HG03457 (cell line): ENCODE measurements at regions not wholly inside any gene's neighbourhood (a gene's known extent, or its start where the extent isn't known, plus 50 kb on each side); places are given as distances from the start of the nearest gene placed in this dataset.
"Not testable (repeated sequence)": the region's sequence is repeated elsewhere in the genome, so short reads cannot be mapped to it uniquely, and the experiment has no call there.

Source experiments
- ATAC-seq: cut with Tn5 transposase; IDR thresholded peaks from one replicate; pipeline ENCODE4 v1.9.1; 2021; ENCODE audit warnings: moderate number of reproducible peaks; ENCODE audit not compliant: unreplicated experiment

- no peak for ATAC-seq
Observed at GRCh38 chr21:17066006-17066405, 446.8 kb upstream of the CXADR start.

DNA sequence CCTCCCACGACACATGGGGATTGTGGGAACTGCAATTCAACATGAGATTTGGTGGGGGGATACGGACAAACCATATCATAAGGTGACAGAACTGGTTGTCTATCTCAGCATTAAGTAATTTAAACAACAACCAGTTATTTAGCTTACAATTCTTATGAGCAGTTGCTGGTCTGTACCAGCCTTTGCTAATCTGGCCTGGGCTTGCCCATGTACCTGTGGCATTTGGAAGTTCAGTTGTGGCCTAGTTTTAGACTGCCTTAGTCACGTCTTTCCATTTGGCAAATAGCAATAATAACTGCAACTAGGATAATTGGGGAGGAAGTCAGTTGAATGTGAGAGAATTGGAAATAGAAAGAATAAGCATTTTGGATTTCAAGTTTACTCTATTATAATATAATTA lies 441.8 kb upstream of the CXADR start:
- no peak for ATAC-seq

- no peak for ATAC-seq
Observed at GRCh38 chr21:17081193-17081592, 431.6 kb upstream of the CXADR start.

DNA sequence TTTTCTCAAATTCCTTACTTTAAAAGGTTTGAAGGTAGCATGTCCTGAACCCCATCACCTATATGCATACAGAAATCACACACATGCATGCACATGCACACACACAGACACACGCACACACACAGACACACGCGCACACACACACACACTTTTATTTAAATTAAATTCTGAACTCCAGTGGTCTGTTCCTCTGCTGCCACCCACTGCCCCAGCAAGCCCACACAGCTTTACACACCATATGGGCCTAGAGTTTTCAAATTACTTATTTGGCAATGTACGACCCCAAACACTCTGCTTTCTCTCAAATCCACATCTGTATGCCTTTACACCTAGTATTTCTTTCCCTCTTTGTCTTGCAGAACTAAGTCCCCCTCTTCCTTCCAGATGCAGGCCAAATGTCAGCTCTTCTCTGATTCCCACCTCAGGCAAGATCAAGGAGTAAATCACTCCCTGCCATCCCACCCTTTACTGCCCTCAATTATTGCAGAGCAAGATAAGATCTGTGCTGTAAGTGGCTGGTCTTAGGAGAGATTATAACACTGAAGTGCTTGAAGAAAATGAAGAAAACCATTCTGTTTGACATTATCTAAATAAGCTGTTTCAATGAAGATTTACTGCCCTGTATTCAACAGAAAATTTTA lies 429.9 kb upstream of the CXADR start:
- no peak for ATAC-seq

DNA sequence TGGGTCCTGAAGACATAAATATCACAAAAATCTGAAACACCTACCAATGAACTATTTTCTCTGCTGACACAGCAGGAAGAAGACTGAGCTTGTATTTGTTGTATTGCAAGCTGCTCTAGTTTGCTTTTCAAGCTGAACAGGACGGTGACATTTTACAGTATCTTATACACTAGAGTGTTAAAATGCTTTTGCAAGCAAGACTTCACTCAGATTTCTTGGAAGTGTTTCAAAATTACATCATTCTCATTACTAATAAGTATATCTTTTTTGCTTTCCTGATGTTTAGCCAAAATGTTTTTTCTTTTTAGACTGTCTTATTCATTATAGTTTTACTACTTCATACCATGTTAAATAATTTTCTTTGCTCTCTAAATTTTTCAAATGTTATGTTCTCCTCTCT lies 427.1 kb upstream of the CXADR start:
- no peak for ATAC-seq

- no peak for ATAC-seq
Observed at GRCh38 chr21:17088500-17088899, 424.3 kb upstream of the CXADR start.

DNA sequence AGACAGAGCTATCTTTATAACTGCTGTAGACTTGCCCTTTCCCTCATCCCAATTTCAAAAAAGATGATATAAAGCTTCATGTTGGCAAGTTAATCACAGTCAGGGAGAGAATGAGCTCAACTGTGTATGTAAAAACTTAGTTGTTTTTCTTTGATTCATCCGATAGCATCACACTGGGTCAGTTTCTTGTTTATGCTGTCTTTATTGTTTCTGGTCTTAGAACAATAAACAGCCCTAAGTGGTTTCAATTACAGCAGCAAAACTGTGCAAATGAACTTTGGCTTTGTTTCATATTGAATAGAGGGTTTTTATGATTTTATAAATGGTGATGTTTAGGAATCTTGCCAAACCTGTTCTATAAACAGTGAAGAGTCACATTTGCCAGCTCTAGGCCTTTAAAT lies 423.8 kb upstream of the CXADR start:
- ATAC-seq: no peak

GRCh38 chr21:17101696-17102095 lies 411.1 kb upstream of the CXADR start:
- ATAC-seq: no peak

- ATAC-seq: no peak
Observed at GRCh38 chr21:17105932-17106331, 406.9 kb upstream of the CXADR start.

GRCh38 chr21:17114045-17114444 lies 398.8 kb upstream of the CXADR start:
- no peak for ATAC-seq

DNA sequence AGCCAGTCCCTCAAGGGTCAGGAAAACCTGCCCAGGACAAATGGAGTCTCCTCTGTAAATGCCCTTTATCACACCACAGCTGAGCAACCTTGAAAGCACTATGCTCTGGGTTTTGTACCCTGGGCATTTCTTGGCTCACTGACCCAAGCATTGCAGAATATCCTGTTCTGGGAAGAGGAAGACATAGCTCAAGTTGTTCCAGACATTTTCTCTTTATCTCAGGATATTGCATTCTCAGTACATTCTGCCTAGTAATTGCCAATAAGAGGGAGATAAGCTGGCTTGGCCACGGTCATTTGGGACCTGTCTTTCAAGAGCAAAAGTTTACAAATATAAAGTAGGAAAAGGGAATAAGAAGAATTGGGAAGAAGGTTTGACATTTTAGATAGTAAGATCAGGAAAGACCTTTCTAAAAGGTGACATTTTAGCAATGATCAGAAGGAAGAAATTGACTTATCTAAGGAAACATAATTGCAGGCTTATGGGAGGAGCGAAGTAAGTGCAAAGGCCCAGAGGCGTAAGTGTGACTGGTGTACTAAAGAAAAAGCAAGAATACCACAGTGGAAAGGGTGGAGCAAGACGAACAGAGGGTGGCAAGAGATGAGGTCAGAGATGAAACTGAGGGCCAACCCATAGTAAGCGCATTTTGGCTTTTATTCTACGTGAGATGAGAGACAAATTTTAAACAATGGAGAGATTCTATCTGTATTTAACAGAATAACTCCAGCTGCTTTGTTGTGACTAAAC lies 394.0 kb upstream of the CXADR start:
- ATAC-seq: no peak

GRCh38 chr21:17119466-17120297 lies 393.2 kb upstream of the CXADR start:
- no peak for ATAC-seq

DNA sequence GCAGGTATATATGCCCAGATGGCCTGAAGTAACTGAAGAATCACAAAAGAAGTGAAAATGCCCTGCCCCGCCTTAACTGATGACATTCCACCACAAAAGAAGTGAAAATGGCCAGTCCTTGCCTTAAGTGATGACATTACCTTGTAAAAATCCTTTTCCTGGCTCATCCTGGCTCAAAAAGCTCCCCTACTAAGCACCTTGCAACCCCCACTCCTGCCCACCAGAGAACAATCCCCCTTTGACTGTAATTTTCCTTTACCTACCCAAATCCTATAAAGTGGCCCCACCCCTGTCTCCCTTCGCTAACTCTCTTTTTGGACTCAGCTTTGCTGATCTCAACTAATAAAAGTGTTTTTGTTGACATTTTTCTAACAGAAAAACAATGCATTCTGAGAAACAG lies 385.4 kb upstream of the CXADR start:
- ATAC-seq: not testable (repeated sequence)

DNA sequence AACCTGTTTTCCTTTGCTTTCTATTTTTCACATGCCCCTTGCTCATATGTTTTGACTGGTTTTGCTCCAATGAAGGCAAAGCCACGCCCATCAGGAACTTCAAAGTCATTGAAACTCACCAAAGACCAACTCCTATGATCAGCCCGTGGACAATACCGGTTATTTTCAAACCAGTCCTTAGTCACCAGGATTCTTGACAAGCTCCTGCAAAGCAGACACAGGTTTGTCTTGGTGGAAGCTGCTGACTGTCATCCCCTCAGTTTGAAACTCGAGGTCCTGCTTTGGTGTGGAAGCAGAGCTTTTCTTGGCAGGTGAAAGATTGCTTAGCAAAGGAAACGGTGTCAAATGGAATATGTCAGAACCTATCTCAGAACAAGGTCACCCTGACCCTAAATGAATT lies 384.7 kb upstream of the CXADR start:
- no peak for ATAC-seq

GRCh38 chr21:17139159-17139558 lies 373.7 kb upstream of the CXADR start:
- not testable (repeated sequence) for ATAC-seq

DNA sequence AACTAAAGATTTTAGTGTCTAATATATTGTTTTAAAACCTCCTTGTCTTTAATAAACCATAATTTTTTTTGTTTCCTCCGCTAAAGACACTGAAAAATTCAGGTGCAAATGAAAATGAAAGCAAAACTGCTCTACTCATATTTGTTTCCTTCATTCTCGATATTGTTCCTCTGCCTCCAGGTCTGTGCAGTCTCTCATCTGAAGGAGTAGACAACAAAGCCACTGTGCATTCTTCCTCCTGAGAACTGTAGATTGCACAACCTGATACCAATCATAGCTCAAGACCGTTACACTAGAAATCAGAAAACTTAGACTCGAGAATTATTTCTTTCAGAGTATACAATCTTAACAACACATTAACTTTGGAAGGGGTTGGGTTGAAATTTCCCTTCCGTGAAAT lies 373.1 kb upstream of the CXADR start:
- ATAC-seq: no peak

- no peak for ATAC-seq
Observed at GRCh38 chr21:17146426-17146825, 366.4 kb upstream of the CXADR start.

DNA sequence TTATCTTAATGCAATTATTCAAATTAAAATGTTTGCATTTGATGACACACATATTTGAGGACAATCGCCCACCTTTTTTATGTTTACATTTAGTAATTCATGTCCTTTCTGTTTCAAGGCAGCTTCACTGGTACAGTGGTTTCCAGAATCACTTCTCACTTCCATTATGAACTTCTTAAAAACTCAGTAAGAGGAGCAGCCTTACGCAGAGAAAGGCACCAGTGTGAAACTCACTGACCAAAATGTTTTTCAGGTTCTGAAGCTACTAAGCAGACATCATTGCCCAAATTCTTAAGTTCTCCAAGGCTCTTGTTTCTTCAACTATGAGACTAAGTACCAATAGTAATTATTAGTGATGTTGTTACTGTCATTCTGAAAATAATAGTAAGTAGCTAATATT lies 353.1 kb upstream of the CXADR start:
- ATAC-seq: no peak

DNA sequence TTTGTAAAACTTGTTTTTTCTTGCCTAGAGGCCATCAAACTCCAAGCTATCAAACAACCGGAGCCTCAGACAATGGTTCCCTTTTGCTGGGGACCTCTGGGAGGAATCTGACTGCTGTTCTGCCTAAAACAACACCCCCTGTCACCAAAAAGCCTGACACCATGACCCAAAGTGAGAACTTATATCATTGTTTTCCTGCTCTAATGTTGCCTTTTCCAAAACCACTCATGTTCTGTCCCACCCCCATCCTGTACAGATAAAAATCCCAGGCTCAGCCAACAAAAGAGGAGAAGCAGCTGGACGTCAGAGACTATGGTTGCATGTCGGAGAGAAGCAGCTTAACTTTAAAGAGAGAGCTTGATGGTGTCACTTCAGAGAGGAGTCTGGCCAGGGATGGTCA lies 327.2 kb upstream of the CXADR start:
- ATAC-seq: no peak

DNA sequence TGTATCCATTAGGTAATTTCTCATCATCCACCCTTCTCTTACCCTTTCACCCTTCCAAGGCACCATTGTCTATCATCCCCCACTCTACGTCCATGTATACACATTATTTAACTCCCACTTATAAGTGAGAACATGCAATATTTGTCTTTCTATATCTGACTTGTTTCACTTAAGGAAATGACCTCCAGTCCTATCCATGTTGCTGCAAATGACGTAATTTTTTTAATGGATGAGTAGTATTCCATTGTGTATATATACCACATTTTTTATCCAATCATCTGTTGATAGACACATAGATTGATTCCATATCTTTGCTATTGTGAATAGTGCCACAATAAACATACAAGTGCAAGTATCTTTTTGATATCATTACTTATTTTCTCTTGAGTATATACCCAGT lies 322.9 kb upstream of the CXADR start:
- ATAC-seq: no peak

DNA sequence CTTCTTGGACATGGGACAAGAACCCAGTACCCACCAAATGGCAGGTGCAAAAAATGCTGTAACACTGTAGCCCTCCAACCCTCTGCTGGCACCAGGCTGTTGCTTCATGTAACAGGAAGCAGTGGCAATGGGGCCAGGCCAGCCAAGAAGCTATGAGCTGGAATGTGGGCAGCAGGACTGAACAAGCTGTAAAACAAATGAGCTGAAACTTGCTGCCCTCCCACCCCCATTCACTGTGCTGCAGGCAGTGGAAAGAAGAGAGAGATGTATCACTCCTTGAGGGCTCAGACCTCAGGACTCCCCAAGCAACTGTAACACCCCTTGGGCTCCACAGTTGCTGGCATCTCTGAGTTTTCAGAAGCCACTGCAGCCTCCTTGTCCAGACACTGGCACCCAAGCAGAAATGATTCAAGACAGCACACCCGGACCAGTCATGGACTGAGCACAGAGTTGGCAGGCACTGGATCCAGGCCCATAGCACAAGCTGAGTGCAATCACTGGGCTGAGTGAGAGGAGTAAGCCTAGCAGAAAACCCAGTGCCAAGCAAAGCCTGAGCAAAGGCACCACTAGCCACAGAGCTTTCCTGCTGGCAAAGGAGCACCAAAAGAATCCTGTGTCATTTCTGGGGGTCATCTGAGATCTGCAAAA lies 321.4 kb upstream of the CXADR start:
- no peak for ATAC-seq
